NCI-H345 (cell line): ENCODE measurements at regions not wholly inside any gene's neighbourhood (a gene's known extent, or its start where the extent isn't known, plus 50 kb on each side); places are given as distances from the start of the nearest gene placed in this dataset.

Source experiments
- DNase-seq: peaks from one replicate; lab custom pipeline; 2025; lab: John Stamatoyannopoulos, UW

DNA sequence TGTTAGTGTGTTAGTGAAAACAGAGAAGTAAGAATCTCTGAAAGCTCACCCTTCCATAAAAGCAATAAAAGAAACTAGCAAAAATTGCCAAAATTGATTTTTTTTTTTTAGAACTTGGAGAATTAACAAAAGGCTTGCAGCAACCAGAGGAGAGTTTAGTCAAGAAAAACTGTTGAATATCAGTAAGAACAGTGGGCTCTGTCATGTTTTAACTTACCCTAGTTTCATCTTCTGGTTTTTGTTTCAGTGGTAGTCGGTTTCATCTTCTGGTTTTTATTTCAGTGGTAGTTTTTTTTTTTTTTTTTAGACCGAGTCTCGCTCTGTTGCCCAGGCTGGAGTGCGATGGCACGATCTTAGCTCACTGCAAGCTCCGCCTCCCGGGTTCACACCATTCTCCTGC, 580.9 kb downstream of the NYAP2 start:
- no peak for DNase-seq

DNA sequence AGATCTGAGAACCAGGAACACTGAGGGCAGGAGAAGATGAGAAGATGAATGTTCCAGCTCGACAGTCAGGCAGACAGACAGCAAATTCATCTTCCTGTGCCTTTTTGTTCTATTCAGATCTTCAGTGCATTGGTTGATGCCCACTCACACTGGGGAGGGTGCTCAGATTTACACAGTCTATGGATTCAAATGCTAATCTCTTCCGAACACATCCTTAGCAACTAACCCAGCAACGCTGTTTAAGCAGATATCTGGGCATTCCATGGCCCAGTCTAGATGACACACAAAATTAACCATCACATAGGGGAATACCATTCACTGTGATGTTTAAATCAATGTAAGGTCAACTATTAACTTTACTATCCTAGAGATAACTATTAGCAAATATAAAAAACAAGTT, 571.9 kb downstream of the NYAP2 start:
- DNase-seq: no peak

DNA sequence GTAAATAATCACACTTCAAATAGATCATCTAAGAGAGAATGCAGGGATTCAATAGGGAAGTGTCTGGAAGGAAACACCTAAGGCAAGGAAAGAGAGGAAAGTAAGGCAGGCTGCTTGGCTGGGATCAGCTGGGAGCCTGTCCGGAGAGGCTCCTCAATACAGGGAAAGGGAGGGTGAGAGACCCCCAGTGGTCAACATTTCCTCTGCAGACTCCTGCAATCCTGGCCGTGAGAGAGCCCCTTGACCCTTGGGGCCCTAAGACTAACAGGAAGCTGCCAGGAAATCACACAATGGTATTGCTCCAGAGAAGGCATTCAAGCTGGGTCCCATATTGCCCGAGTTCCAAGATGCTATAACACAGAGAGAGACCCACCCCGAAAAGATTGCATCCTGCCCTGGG, 549.4 kb downstream of the NYAP2 start:
- no peak for DNase-seq

DNA sequence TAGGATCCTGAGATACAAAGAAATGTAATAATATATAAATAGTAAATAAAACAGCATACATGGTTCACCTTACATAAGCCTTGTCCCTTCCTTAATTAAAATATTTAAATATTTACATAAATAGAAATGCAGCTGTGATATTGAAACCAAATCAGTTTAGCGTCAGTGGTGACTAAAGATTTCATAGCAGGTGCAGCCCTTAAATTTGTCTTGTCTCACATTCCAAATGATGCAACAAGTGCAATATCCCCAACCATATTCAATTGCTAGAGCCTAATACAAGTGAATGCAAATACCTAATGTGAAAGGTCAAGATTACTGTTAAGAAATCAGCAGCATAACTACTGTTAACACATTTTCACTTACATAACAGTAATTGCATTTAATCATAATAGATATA, 539.5 kb downstream of the NYAP2 start:
- DNase-seq: no peak

DNA sequence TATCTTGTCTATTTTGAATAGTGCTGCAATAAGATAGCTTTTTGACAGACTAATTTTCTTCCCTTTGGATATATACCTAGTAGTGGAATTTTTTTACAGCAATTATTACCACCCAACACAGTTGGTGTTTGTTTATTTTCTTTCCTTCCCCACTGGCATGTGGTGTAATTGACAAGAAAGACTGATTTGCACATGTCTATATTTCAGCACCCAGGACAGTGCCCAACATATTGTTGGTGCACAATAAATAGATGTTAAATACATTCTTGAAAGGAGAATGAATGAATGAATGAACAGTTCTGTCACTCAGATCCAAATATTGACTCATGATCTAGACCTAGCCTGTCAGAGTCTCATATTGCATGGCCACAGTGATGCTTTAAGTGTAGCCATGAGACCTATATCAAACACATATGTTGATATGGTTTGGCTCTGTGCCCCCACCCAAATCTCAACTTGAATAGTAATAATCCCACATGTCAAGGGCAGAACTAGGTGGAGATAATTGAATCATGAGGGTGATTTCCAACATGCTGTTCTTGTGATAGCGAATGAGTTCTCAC, 538.2 kb downstream of the NYAP2 start:
- DNase-seq: no peak

DNA sequence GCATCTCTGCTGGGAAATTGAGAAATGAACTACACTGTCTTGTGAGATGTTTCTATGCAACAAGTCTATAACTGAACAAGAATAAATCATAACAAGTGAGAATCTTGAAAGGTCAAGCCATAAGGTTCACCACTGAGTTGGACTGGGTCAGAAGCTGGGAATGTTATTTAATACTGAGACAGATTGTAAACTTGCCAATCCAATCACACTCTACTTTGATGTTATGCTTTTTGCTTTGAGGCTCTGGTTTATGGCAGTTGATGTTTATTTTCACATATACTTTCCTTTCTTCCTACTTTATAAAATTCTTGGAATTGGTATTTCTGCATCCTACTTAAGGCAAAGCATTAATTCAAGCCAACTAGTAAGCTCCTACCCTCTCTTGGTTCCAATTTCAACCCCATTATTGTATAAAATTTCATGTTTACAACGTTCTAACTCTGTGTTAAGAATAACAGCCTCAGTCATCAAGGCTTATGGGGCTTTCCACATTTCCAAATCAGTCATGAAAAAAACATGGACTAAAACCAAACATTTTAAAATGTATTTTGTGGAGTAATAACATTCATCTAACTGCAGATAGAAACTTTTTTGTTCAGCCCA, 533.4 kb downstream of the NYAP2 start:
- no peak for DNase-seq

DNA sequence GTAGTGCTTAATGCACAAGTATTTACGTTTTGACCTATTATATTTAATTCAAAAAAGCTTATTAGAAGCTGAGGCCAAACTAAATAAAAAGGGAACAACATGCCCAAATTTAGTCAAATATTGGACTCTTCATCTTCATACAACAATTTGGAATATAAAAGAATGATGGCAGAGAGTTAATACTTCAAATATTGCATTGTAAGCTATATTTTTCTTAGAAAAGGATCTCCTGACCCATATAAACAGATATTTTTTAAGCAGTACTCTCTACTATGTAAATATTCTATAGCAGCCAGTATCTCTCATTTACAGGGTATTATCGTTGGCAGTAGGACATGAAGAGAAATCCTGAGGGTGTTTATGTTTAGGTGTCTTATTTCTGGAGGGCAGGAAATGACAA, 531.2 kb downstream of the NYAP2 start:
- no peak for DNase-seq

DNA sequence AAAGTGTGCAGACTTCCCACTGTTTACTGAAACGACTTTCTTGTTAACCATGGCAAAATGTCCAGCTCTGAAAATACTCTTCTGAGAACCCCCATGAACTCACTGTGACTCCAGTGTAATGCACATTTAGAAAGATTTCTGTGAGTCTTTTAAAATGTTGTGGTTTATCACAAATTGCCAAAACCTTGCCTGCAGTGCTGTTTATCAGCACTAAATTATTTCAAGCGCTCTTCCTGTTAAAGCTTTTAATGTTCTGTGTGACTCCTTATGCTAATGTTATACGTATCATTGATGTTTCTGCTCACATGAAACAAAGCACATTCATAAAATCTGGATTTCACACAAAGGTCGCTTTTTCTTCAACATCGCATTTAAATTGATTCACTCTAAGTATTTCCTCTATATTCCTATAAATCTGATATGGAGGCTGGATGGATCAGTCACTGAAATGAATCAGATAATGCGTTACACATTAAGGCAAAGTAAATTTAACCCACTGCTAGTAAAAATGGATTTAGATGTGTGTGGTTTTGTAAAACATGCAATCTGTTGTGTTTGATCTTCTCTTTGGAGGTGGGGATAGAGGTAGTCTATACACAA, 521.2 kb downstream of the NYAP2 start:
- DNase-seq: no peak

DNA sequence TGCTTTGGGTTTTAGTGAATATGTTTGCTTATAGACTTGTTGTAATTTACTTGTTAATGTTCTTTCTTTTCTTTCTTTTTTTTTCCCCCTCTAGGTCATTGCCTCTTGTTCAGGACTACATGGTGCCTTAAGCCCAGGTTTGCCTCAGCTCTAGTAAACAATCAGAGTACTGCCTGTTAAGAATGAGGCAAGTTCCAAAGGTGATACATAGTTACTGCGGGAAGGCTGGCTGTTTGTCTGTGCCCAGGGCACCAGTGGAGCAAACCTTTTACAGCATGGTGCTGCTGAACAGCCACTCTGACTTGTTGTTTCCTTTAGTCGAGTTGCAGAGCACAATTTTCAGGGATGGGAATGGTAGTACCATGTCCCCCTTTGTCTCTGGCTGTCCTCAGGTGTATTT, 517.2 kb downstream of the NYAP2 start:
- no peak for DNase-seq

DNA sequence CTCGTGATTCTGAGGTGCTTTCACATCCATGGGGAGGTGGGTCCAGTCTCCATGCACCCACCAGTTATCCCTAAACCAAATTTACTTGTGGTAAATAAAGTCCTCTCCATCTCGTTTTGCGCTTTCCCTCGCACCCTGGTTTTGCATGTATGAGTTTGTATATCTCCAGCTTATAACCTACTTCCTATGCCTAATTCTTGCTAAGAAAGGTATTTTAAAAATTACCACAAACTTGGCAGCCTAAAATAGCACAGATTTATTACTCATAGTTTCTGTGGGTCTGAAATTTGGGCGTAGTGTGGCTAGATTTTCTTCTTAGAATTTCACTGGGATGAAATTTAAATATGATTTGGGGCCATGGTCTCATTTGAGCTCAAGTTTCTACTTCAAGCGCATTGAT, 511.5 kb downstream of the NYAP2 start:
- no peak for DNase-seq

DNA sequence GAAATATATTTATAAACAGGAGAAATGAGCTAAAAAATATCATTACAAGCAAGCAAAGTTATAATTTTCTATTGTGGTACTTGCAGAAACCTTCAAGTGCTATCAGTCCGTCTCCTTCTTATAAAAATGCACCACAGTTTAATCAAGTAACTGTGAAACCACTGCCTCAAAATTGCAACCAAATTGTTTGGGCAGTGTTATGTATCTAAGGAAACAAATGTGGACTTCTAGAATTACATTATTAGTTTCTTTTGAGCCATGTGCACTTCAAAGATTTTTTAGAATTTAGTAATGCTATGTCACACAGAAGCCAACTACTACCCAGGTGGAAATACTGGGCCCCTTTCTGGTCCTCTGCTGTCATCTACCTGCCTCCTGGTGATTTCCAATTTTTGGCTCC, 495.6 kb downstream of the NYAP2 start:
- no peak for DNase-seq

DNA sequence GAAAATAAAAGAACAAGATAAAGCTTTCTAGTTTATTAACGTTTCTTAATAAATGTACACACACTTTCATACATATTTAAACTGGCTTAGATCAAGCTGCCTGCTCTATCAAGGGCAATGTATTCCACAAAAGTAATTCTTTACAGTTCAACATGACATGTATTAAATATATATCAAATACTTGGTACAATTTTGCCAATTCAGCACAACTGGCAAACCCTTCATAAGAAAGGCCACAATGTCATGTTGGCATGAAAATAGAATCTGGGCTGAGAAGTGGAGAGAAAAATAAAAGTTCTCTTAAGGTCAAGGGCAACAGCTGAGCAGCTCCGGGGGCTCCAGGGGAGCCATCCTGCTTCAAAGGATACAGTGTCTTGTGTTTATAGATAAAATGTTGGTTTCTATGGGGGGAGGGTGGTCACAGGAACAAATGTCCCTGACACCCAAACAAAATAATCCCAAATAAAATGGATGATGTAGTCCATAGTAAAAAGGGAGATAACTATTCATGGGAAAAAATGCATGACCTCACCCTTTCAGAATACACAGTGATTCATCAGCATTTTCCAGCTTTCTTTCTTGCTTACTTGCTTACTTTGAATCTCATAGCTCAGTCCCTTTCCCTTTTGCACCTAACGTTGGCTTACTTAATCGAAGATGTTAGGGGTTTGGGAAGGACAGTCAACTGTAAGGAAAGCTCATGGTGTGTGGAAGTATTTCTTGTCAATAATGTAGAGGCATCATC, 494.9 kb downstream of the NYAP2 start:
- no peak for DNase-seq

DNA sequence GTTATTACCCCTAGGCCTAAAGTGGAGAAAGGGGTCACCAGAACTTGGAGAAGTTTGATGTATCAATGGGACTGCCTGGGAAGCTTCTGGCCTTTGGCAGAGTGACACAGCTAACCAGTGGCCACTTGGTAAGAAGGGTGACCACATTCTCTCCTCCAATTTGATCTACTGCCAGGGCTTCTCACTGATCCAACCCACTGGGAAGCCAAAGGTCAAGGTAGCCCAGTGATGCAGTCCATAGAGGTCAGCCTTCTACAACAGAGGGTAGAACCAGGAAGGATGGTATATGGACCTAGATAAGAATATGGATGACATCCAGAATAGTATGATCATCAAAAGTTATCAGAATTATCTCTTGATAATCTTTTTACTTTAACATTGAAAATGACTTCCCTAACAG, 493.6 kb downstream of the NYAP2 start:
- DNase-seq: no peak

DNA sequence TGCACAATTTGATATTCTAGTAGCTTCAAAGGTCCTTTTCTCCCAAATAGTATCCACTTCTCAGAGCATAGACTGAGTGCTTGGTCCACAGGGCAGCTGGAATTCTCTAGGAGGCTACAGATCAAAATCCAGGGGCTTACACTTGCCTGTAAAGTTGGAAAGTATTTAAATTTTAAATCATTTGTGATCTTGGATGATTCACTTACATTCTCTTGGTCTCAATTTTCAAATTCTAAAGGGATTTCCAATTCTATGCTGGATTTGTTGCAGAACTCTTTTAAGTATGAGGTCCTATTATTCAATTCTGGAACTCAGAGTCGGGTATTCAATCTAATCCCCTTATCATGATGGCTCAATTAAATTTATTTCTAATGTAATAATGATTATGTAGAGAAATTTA, 492.3 kb downstream of the NYAP2 start:
- no peak for DNase-seq

DNA sequence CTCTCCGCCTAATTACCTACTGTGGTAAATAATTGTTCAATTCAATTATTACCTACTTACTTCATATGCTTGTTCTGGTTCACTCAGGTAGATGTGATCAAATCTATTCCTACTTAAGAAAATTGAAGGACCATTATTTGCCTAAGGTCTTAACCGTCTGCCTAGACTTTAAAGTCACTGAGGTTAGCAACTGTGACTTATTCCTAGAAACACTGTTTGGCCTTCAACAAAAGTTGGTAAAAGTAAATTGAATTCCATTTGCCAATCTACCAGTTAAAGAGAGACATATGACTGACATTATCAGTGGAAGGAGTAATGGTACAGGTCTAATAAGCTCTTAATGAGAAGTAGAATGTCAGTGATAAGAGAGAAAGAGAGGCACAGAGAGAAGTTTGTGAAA, 491.5 kb downstream of the NYAP2 start:
- no peak for DNase-seq

DNA sequence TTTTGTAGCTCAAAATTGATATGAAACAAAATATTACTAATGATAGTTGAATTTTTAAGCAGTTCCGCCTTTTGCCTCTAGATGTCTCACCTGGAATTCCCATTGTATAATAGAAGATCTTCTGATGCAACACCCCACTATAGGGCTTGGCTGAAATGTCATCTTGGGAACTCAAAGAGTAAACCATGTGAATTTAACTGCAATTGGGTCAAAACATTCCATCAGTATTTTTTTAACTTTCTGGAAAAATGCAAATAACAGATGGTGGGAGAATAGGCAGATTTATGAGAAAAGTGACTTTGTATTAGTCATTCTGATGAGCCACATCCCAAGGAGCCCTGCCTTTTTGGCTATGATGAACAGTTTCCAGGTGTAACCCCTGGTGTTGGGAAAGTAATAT, 489.9 kb downstream of the NYAP2 start:
- peak; percentile 33 for DNase-seq

DNA sequence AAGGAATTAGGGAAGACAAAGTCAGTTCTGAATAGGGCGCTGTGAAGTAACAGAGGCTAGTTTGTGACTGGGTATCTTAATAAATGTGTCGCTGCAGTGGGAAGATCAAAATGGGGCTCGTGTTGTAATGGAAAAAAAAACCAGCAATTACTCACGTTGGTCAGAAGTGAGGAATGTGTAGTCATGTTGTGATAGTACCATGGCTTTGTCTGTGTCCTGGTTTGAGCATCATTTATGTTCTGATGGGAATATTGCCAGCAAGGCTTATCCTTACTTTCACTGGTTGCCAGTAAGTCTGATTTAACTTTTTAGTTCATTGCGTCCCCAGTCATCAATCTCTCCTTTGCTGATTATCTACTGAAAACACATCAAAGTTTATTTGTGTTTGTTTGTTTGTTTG, 467.6 kb downstream of the NYAP2 start:
- no peak for DNase-seq

DNA sequence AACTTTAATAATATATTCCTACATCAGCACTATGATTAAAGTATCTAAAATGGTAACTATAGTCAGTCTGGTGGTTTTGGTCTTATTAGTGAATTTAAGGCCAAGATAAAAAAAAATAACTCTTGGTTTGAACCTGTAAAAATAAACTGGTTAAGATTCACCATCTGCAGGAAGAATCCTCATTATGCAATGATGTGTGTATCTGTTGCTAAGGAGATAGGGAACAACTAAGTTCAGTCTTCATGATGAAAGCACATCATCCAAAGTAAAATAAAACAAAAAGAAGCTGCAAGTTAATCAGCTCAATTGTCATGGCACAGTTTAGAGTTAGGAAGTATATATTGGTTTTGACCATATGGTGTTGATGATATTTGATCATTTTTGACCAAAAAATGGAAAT, 466.0 kb downstream of the NYAP2 start:
- no peak for DNase-seq

DNA sequence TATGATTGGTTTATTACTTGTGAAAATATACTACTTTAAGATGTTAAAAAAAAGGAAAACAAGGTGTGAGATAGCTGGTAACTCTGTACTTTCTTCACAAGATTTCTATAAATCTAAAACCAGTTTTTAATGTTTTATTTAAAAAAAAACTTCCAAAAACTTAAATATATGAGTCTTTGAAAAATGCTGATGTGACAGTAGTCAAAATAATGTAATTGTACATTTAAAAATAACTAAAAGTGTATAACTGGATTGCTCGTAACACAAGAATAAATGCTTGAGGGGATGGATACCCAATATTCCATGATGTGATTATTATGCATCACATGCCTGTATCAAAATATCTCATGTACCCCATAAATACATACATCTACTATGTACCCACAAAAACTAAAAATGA, 464.9 kb downstream of the NYAP2 start:
- no peak for DNase-seq

DNA sequence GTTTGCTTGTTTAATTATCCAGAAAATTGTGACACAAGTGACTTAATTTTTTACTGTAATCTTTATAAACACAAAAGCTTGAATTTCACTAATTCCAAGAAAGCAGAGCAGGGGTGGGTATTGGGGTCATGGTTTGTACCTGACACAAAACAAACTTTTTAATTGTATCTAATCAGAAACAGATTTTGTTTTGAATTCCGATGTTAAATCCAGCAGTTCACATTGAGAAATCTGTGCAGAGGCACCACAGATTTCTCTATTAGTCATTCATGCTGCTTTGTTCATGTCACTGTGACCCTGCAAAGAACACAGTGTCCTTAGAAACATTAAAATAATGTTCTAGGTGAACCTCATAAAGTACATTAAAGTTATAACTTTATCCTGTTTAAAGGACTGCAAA, 443.4 kb downstream of the NYAP2 start:
- no peak for DNase-seq

DNA sequence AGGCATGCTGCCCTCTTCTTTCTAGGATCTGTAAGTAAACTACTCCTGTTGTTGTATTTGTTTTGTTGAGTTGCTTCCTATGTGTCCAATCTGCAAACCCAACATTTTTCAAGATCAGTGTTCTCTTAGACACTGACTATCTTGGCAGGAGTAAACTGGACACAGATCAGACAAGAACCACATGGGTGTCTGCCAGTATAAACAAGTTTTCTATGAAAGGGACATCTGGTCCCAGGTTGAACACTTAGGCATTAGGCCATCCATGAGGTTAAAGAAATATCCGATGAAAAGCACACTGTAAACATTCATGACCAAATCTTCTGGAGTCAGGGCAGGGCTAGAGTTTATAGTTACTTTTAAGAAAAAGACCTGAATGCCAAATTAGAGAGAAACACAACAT, 441.8 kb downstream of the NYAP2 start:
- DNase-seq: no peak

DNA sequence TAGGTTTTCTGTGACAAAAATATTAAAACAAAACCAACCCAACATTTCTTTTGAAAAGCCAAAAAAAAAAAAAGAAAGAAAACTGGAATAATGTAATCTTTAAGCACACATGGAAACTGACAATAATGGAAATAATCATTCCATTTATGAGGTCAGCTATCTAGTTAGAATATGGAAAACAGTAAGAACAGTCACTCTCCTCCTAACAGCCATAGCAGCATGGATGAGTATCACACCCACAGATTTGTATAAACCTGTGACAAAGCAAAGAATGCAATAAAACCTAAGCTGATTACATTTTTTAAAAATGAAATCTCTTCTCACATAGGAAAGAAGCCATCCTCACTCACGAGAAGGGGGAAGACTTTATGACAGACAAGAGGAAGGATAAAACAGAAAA, 437.8 kb downstream of the NYAP2 start:
- no peak for DNase-seq

DNA sequence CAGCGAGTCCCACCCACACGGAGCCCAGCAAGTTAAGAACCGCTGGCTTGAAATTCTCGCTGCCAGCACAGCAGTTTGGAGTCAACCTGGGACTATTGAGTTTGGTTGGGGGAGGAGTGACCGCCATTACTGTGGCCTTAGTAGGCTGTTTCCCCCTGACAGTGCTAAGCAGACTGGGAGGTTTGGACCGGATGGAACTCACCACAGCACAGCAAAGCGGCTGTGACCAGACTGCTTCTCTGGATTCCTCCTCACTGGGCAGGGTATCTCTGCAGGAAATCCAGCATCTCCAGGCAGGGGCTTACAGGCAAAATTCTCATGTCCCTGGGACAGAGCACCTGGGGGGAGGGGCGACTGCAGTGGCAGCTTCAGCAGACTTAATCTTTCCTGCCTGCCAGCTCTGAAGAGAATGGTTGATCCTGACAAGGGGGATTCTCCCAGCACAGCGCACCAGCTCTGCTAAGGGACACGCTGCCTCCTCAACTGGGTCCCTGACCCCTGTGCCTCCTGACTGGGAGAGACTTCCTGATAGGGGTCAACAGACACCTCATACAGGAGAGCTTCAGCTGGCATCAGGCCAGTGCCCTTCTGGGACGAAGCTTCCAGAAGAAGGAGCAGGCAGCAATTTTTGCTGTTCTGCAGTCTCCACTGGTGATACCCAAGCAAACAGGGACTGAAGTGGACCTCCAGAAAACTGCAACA, 425.4 kb downstream of the NYAP2 start:
- DNase-seq: no peak
